Stimulated activated CD8-positive, alpha-beta memory T cell treated with anti-CD3 and anti-CD28 coated beads, Interleukin-15, amount 100 ng/mL, for 4 hours (primary cell): ENCODE measurements at regions not wholly inside any gene's neighbourhood (a gene's known extent, or its start where the extent isn't known, plus 50 kb on each side); places are given as distances from the start of the nearest gene placed in this dataset.
"Not testable (repeated sequence)": the region's sequence is repeated elsewhere in the genome, so short reads cannot be mapped to it uniquely, and the experiment has no call there.

Experiments
- DNase-seq, 2 donors: peaks; one replicate each; pipeline ENCODE4 v3.0.0-alpha.2; 2020; ENCODE audit warnings: low read depth in 2 of 2

- DNase-seq: no peak
These were observed 177.3 kb downstream of the RPS24 start for GRCh38 chr10:78210976-78211375.

GRCh38 chr10:78211561-78212051, 177.9 kb downstream of the RPS24 start:
- no peak for DNase-seq

- no peak for DNase-seq
These were observed 178.6 kb downstream of the RPS24 start for GRCh38 chr10:78212060-78212785.

GRCh38 chr10:78212786-78213175, 179.1 kb downstream of the RPS24 start:
- DNase-seq: no peak

- no peak for DNase-seq
These were observed 181.3 kb downstream of the RPS24 start for GRCh38 chr10:78214955-78215354.

GRCh38 chr10:78215645-78216044, 182.0 kb downstream of the RPS24 start:
- no peak for DNase-seq

- DNase-seq: no peak
These were observed 183.7 kb downstream of the RPS24 start for GRCh38 chr10:78217336-78217735.

- DNase-seq: no peak
These were observed 185.3 kb downstream of the RPS24 start for GRCh38 chr10:78218798-78219490.

GRCh38 chr10:78219568-78219967, 185.9 kb downstream of the RPS24 start:
- not testable (repeated sequence) for DNase-seq

- DNase-seq: no peak
These were observed 187.1 kb downstream of the RPS24 start for GRCh38 chr10:78220781-78221180.

- no peak for DNase-seq
These were observed 188.6 kb downstream of the RPS24 start for GRCh38 chr10:78222096-78222790.

- no peak for DNase-seq
These were observed 189.4 kb downstream of the RPS24 start for GRCh38 chr10:78223088-78223487.

GRCh38 chr10:78224602-78225001, 190.9 kb downstream of the RPS24 start:
- DNase-seq: no peak

GRCh38 chr10:78225594-78225993, 191.9 kb downstream of the RPS24 start:
- no peak for DNase-seq

GRCh38 chr10:78229489-78229888, 195.8 kb downstream of the RPS24 start:
- DNase-seq: no peak

- no peak for DNase-seq
These were observed 196.4 kb downstream of the RPS24 start for GRCh38 chr10:78229950-78230675.

- DNase-seq: no peak
These were observed 197.7 kb downstream of the RPS24 start for GRCh38 chr10:78231327-78231726.

GRCh38 chr10:78231939-78232338, 198.3 kb downstream of the RPS24 start:
- no peak for DNase-seq

GRCh38 chr10:78236416-78237015, 202.9 kb downstream of the RPS24 start:
- DNase-seq: no peak

- DNase-seq: not testable (repeated sequence)
These were observed 204.3 kb downstream of the RPS24 start for GRCh38 chr10:78237951-78238350.

GRCh38 chr10:78247266-78247665, 213.6 kb downstream of the RPS24 start:
- no peak for DNase-seq

GRCh38 chr10:78247821-78248220, 214.2 kb downstream of the RPS24 start:
- DNase-seq: no peak
